Stimulated activated CD8-positive, alpha-beta memory T cell treated with anti-CD3 and anti-CD28 coated beads, Interleukin-7, amount 100 ng/mL, for 1 hour (primary cell): ENCODE measurements at regions not wholly inside any gene's neighbourhood (a gene's known extent, or its start where the extent isn't known, plus 50 kb on each side); places are given as distances from the start of the nearest gene placed in this dataset.
A peak's percentile ranks its signal among the peaks of the same experiment; 100 is the strongest.

Experiments
- DNase-seq, 2 donors: peaks; one replicate each; pipeline ENCODE4 v3.0.0-alpha.2; 2020; ENCODE audit warnings: low read depth in 2 of 2

DNA sequence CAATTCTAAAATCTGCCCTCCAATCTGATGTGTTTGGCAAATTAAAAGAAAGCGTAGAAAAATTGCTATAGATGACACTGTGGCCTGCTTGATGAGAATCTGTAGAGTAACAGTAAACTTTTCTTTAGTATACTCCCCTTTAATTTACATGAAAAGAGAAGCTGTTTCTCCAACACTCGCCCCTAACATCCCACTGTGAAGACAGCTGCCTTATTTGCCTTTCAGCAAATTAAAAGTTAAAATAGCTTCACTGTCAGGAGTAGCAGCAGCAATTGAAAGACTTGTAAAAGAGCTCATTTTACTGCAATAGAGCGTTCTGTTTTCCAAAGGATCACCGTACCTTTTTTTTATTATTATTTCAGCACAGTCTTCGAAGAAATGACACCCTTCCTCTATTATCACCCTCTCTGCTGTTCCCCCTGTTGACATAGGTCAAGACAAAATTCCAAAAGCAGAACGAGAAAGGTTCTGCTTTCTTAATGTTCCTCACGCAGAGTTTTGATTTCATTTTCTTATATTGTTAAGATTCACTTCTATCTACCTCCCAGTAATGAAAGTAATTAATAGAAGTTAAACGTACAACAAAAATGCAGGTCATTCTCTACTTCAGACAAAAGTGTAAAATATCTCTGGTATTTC lies 153.5 kb upstream of the USP15 start:
- DNase-seq, result no peak

GRCh38 chr12:62113366-62114011 lies 146.7 kb upstream of the USP15 start:
- DNase-seq, result no peak

DNA sequence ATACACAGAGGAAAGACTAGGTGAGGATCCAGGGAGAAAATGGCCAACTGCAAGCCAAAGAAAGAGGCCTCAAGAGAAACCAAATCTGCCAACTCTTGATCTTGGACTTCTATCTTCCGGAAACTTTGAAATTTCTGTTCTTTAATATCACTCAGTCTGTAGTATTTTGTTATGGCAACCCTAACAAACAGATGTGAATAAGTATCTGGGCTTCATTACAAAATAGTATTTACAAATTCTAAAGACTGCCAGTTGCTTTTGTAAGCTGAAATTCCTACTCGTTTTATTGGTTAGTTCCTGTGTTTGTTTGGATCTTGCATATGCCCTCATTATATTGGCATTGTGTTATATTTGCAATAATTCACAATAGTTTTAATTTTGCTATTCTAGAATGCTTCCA lies 143.2 kb upstream of the USP15 start:
- DNase-seq, result no peak

DNA sequence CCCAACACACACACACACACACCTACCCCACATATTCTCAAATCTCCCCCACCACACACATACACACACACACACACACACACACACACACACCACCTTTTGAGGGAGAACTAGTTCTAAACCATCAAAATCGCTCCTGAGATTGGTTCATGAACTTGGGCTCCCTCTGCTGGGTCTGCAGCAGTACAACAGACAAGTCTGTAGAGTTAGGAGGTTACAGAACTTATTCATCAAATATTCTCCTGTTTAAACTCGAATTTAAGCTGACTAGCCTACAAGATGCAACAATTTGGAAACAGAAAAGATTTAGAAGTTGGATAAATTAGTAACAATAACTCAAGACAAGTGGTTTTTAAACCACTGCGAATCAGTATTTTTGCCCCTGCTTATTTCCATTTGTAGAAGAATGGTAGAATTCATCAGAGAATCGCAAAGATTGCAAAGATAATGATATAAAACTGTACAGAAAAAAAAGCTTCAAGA lies 136.4 kb upstream of the USP15 start:
- DNase-seq, result peak in 1 of 2 donors; percentile 9

DNA sequence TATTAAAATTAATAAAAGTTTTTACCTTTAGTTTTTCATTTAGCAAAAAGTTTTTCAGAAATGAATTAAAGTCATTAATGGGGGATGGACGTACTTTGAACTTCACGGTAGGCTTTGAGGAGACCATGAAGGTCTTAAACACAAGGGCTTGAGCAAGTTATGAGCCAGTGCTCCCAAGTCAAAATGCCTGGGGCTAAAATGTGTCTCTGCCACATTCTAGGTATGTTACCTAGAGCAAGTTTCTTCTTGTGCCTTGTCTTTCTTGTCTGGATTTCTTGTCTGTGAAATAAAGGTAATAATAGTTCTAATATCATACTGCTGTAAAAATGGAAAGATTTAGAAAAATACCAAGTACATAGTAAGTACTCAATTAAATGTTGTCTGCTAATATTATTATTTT lies 132.7 kb upstream of the USP15 start:
- DNase-seq, result no peak

DNA sequence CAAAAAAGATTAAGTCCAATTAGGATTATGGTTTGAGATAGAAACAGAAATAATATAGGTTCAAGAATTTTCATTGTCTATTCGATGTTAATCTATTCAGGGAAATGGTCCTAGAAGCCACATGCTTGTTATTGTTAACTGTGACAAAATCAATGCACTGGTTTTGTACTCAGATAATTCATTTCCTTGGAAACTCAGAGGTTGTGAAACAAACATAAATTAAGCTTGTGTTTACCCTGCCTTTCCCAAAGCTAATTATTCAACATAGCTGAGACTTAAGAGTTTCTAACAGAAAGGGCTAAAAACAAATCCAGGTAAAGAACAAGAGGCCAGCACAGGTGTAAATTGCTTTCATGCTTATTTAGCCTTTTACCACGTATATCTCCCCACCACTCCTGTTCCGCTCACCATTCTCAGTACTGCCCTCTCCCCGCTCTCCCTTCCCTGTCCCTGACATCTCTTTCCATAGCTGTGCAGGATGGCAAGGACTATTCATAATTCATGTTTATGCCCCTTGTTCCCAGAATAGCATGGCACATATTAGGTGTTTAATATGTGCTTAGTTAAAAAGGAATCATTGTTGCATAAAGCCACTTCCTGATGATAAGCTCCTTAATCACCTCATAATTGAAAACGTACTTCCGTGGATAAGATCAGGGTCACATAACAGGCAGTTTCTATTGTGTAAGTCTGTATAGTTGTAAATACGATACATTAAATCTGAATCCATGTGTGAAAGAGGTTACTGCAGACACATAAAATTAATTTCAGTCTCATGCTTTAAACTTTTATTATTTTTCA lies 131.8 kb upstream of the USP15 start:
- DNase-seq, result no peak

GRCh38 chr12:62129291-62129690 lies 130.9 kb upstream of the USP15 start:
- DNase-seq, result no peak

- DNase-seq, result no peak
Measured at GRCh38 chr12:62130402-62130801, 129.8 kb upstream of the USP15 start.

GRCh38 chr12:62130834-62131552 lies 129.2 kb upstream of the USP15 start:
- no peak for DNase-seq

DNA sequence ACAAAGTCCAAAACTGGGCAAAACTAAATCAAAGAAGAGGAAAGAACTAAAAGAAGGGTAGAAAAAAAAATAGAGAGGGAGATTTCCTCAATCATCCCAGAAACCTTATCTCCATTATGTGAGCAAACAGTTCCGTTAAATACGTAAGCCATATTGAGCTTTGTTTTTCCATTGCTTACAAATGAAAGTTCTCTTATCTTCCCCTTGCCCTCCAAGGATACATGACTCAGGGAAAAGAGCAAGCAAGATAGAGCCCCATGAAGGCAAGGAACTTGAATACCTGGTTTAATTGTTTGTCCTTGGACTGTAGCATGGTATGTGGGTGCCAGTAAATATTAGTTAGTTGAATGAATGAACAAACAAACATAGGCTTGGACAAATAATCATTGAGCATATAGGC lies 126.8 kb upstream of the USP15 start:
- DNase-seq, result no peak

- no peak for DNase-seq
Measured at GRCh38 chr12:62135553-62136200, 124.5 kb upstream of the USP15 start.

DNA sequence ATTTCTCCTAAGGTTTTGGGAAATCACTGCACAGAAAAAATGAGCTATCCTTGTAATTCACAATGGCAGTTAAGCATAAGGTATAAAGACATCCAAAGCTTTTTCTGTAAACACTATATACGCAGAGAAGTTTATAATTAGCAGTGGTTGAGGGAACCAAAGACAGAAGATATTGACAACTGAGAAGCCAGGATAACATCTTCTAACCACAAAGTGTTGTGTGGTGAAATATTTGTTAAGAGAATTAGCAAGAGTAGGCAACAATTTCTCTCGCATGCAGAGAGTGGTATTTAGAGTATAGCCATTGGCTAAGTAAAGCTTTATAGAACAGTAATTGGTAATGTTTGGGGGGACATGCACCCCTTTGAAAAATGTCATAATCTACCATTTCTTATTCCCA lies 123.7 kb upstream of the USP15 start:
- DNase-seq, result no peak

- no peak for DNase-seq
Measured at GRCh38 chr12:62138527-62138926, 121.7 kb upstream of the USP15 start.

GRCh38 chr12:62146318-62146717 lies 113.9 kb upstream of the USP15 start:
- DNase-seq, result no peak

DNA sequence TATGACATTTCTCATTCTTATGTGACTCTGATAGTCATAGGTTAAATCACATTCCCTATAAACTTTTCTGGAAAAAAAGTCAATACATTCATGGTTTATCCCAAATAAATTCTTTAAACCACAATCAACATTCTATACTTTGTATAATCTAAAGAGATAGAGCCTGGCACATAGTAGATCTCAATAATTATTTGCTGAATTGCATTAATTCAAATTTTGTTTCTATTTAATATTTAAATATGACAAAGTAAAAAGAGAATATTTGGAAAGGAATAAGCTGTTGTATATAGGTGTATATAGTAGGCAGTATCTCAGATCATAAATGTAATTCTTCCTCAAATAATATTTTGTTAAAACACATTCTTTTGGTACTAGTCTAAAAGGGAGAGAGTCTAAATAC lies 102.2 kb upstream of the USP15 start:
- DNase-seq, result no peak

DNA sequence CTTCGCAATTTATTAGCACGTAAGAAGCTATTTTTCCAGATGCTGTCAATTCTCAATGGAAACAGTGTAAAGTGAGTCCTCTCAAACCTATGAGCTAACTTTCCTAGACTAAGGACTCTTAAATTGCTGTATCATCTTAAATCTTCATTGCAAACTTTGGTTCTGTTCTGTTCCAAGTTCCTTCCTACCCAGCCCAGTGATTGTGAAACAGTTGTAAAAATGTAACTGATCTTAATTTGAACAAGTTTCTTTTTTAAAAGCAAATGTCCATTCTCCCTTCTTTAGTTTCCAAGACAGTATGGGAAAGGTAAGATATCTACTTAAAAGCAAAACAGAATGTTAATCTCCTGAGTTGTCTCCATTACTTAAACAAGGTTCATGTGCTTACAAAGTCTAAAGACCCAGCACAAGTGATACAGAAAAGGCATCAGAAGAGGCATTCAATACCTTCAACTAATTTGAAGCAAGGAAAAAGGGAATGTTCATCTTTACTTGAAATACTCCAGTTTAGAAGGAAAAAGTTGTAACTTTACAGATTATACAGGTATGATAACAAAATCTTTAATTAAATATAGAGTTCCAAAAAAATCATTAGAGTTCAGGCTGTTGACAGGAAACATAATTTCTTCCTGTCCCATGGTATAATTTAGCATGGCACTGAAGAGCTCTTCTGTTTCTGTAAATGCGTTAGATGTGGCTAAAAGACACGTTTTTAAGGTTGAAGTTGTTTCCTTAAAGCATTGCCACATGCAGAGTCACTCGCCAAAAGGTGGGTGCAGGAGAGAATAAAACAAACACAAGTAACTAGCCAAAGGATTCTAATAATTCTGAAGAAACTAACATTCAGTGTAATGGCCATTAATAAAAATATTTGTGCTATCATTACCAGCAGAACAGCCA lies 101.5 kb upstream of the USP15 start:
- no peak for DNase-seq

GRCh38 chr12:62162214-62162613 lies 98.0 kb upstream of the USP15 start:
- no peak for DNase-seq

DNA sequence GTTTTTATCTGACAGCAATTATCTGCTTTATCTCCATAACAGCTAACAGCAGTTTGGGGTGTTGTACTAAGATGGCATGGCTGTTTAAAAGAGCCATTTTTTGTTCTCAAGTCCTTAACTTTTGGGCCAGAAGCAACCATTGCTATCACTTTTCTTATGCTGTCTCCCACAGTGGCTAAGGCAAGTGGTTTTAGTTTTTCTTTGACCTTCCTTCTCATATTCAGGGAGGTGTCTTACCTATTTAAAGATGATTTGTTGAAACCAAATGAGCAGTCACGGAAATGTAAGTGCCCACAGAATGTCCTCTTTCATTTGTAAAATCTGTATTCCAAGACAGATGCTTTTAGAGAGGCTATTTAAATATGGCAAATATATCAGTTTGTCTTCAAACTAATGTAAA lies 96.8 kb upstream of the USP15 start:
- DNase-seq, result no peak

- no peak for DNase-seq
Measured at GRCh38 chr12:62164036-62164435, 96.2 kb upstream of the USP15 start.

GRCh38 chr12:62166525-62166924 lies 93.7 kb upstream of the USP15 start:
- no peak for DNase-seq

GRCh38 chr12:62168411-62168810 lies 91.8 kb upstream of the USP15 start:
- no peak for DNase-seq
